IMR-90 (cell line): ENCODE measurements at regions not wholly inside any gene's neighbourhood (a gene's known extent, or its start where the extent isn't known, plus 50 kb on each side); places are given as distances from the start of the nearest gene placed in this dataset.
"Not testable (repeated sequence)": the region's sequence is repeated elsewhere in the genome, so short reads cannot be mapped to it uniquely, and the experiment has no call there.

Experiments
- ATAC-seq: fragments of 200-7000 bp; cut with Tn5 transposase; 2 replicates; pipeline ENCODE4 v1.9.1; 2020; ENCODE audit warnings: low read depth, mild to moderate bottlenecking, moderate library complexity
- BruUV-seq: library from RNA; stranded (reverse); fragments of 400-500 nt; replicated peaks from 2 replicates; lab custom pipeline; 2021; lab: Mats Ljungman, UMichigan
- CTCF ChIA-PET: fragments of 300-600 bp; formaldehyde crosslinking; extraction: SDS; loops from one replicate; lab custom pipeline; 2021; ENCODE audit warnings: antibody characterized with exemption; lab: Yijun Ruan, JAX
- POLR2A ChIA-PET: fragments of 300-600 bp; sonication (Branson Sonifier 250); formaldehyde crosslinking; loops from one replicate; lab custom pipeline; 2022; ENCODE audit warnings: antibody characterized with exemption; ENCODE audit not compliant: unreplicated experiment; lab: Charles Lee
- DNase-seq: peaks from one replicate; pipeline ENCODE4 v3.0.0; 2013
- H2AFZ ChIP-seq: replicated peaks from 2 replicates; pipeline ENCODE3; 2013; ENCODE audit warnings: low read length, mild to moderate bottlenecking; ENCODE audit not compliant: poor library complexity
- H2AK5ac ChIP-seq: 2 replicates; pipeline ENCODE4 v1.6.1; 2013; ENCODE audit warnings: low read depth, low read length, inconsistent platforms
- H2AK9ac ChIP-seq: replicated peaks from 2 replicates; pipeline ENCODE3; 2013; ENCODE audit warnings: mild to moderate bottlenecking, low read depth, low read length, moderate library complexity; ENCODE audit not compliant: poor library complexity
- H2BK120ac ChIP-seq: 2 replicates; pipeline ENCODE4 v1.6.1; 2013; ENCODE audit warnings: low read depth, low read length, inconsistent platforms
- H2BK15ac ChIP-seq: 3 replicates; pipeline ENCODE4 v1.6.1; 2013; ENCODE audit warnings: low read depth, low read length, inconsistent platforms
- H2BK20ac ChIP-seq: 2 replicates; pipeline ENCODE4 v1.6.1; 2013; ENCODE audit warnings: low read depth, mild to moderate bottlenecking, inconsistent platforms, low read length, moderate library complexity
- H2BK5ac ChIP-seq: 2 replicates; pipeline ENCODE4 v1.6.1; 2013; ENCODE audit warnings: mild to moderate bottlenecking, low read depth, low read length, inconsistent platforms; ENCODE audit not compliant: poor library complexity, severe bottlenecking
- H3K14ac ChIP-seq: replicated peaks from 2 replicates; pipeline ENCODE4 v1.6.1; 2013; ENCODE audit warnings: low read depth, low read length, inconsistent platforms
- H3K18ac ChIP-seq: 2 replicates; pipeline ENCODE4 v1.6.1; 2013; ENCODE audit warnings: low read depth, low read length, control low read depth
- H3K23ac ChIP-seq: 2 replicates; pipeline ENCODE4 v1.6.1; 2013; ENCODE audit warnings: low read depth, low read length, inconsistent platforms
- H3K27ac ChIP-seq: 2 replicates; pipeline ENCODE4 v1.5.1; 2013; ENCODE audit warnings: mild to moderate bottlenecking, control low read depth, low read length; ENCODE audit not compliant: insufficient read depth
- H3K27me3 ChIP-seq: 2 replicates; pipeline ENCODE4 v1.6.1; 2013; ENCODE audit warnings: low read length; ENCODE audit not compliant: control insufficient read depth, insufficient read depth
- H3K36me3 ChIP-seq: 2 replicates; pipeline ENCODE4 v1.6.1; 2013; ENCODE audit warnings: low read length, mixed read lengths; ENCODE audit not compliant: control insufficient read depth, insufficient read depth
- H3K4ac ChIP-seq: 2 replicates; pipeline ENCODE4 v1.6.1; 2013; ENCODE audit warnings: low read depth, low read length, inconsistent platforms
- H3K4me1 ChIP-seq: 2 replicates; pipeline ENCODE4 v1.6.1; 2013; ENCODE audit warnings: low read length, mixed read lengths; ENCODE audit not compliant: control insufficient read depth, insufficient read depth
- H3K4me2 ChIP-seq: 2 replicates; pipeline ENCODE4 v1.6.1; 2013; ENCODE audit warnings: low read depth, mild to moderate bottlenecking, control low read depth, low read length, moderate library complexity
- H3K4me3 ChIP-seq: 2 replicates; pipeline ENCODE4 v1.5.1; 2013; ENCODE audit warnings: low read depth, mild to moderate bottlenecking, control low read depth, low read length, moderate library complexity; ENCODE audit not compliant: insufficient read depth
- H3K56ac ChIP-seq: 2 replicates; pipeline ENCODE4 v1.6.1; 2013; ENCODE audit warnings: low read length, inconsistent platforms; ENCODE audit not compliant: insufficient read depth; ENCODE audit errors: extremely low read depth
- H3K79me1 ChIP-seq, 2 experiments: 2 replicates each; pipeline ENCODE4 v1.6.1; 2013; ENCODE audit warnings: low read length in 2 of 2, inconsistent platforms in 1 of 2, low read depth in 1 of 2
- H3K9ac ChIP-seq: 2 replicates; pipeline ENCODE4 v1.6.1; 2013; ENCODE audit warnings: low read depth, low read length, control low read depth
- H3K9me1 ChIP-seq: 2 replicates; pipeline ENCODE4 v1.6.1; 2013; ENCODE audit warnings: low read length, inconsistent platforms; ENCODE audit not compliant: insufficient read depth
- H3K9me3 ChIP-seq: 2 replicates; pipeline ENCODE4 v1.6.1; 2013; ENCODE audit warnings: low read length; ENCODE audit not compliant: control insufficient read depth, insufficient read depth
- H4K20me1 ChIP-seq: 2 replicates; pipeline ENCODE4 v1.6.1; 2013; ENCODE audit warnings: low read length, inconsistent platforms; ENCODE audit not compliant: insufficient read depth
- H4K5ac ChIP-seq: 2 replicates; pipeline ENCODE4 v1.6.1; 2013; ENCODE audit warnings: mild to moderate bottlenecking, low read depth, low read length, control low read depth
- H4K8ac ChIP-seq, 2 experiments: 2 replicates each; pipeline ENCODE4 v1.6.1; 2013; ENCODE audit warnings: low read depth in 2 of 2, low read length in 2 of 2, control low read depth in 1 of 2, inconsistent platforms in 1 of 2
- H4K91ac ChIP-seq: 2 replicates; pipeline ENCODE4 v1.6.1; 2013; ENCODE audit warnings: low read depth, low read length, inconsistent platforms; ENCODE audit not compliant: insufficient read depth
- WGBS, 2 experiments: methylation state at CpG; one replicate each; pipeline versions ENCODE4 v1.1.5 to v1.1.7; 2013; ENCODE audit warnings: missing lambda C conversion rate in 2 of 2; ENCODE audit not compliant: insufficient read length in 1 of 2; ENCODE audit errors: extremely low coverage in 2 of 2; 5-methylcytosine and 5-hydroxymethylcytosine counted together
- dilution Hi-C: fragments of 300-500 bp; cut with HindIII; formaldehyde crosslinking; loops from one replicate; pipeline ENCODE4 v1.14.3; 2018; ENCODE audit warnings: low sequenced_read_pairs; ENCODE audit not compliant: unreplicated experiment
- in situ Hi-C: fragments of 300-500 bp; cut with MboI; formaldehyde crosslinking; loops from 3 replicates; pipeline ENCODE4 v1.14.3; 2019; ENCODE audit warnings: low sequenced_read_pairs, inconsistent platforms, mixed read lengths
- intact Hi-C: fragments of 100-400 bp; cut with micrococcal nuclease; formaldehyde crosslinking; loops from 2 replicates; pipeline ENCODE4 v1.10.0; 2022

GRCh38 chr2:75988622-75989021 lies 277.9 kb upstream of the GCFC2 start:
- H2BK120ac ChIP-seq, in situ Hi-C loops, H3K9me1 ChIP-seq, H3K36me3 ChIP-seq, H2AK9ac ChIP-seq, H4K5ac ChIP-seq, H3K18ac ChIP-seq, ATAC-seq, H3K4me2 ChIP-seq, H2BK15ac ChIP-seq, H3K9ac ChIP-seq, H3K23ac ChIP-seq, H3K14ac ChIP-seq, H3K27me3 ChIP-seq, dilution Hi-C loops, H3K27ac ChIP-seq, H3K4me1 ChIP-seq, DNase-seq, intact Hi-C loops, H3K4me3 ChIP-seq, H3K9me3 ChIP-seq, H3K56ac ChIP-seq, BruUV-seq, H4K91ac ChIP-seq, H3K4ac ChIP-seq, POLR2A ChIA-PET, H4K20me1 ChIP-seq, H3K79me1 ChIP-seq, H4K8ac ChIP-seq, CTCF ChIA-PET, H2AFZ ChIP-seq, H2AK5ac ChIP-seq, H2BK5ac ChIP-seq, H2BK20ac ChIP-seq: not testable (repeated sequence)
- no CpG with 5 or more reads among the region's 5 CpGs for WGBS, 2 experiments
